ENCODE measurements at regions not wholly inside any gene's neighbourhood (a gene's known extent, or its start where the extent isn't known, plus 50 kb on each side); places are given as distances from the start of the nearest gene placed in this dataset.
"Not testable (repeated sequence)": the region's sequence is repeated elsewhere in the genome, so short reads cannot be mapped to it uniquely, and the experiment has no call there.

- H3K27me3 Mint-ChIP-seq: peaks cover 37 to 51% of the 10 kb centered on the region in 2 donors
- POLR2A ChIA-PET: no interaction called here
- no peak overlapping the region for H3K27ac ChIP-seq (ENCODE audit: low read length)
Observed at GRCh38 chr17:34750004-34750403, 170.6 kb downstream of the TMEM132E start.

GRCh38 chr17:34741967-34742366, 162.6 kb downstream of the TMEM132E start:
- WGBS (ENCODE audit: insufficient coverage): 53% methylated on average over 7 of the region's 8 CpGs
- Histone ChIP-seq H3K27ac (ENCODE audit: low read length) (no peak overlapping the region), H3K27me3 (replicated peaks in 1 of 2; ENCODE audit: control insufficient read depth in 2 of 2, extremely low read depth in 1 of 2, insufficient read depth in 2 of 2, low read length in 1 of 2) (peaks cover 0 to 17% of the 10 kb centered on the region in 2 experiments), H3K9me3 (no peaks in the 10 kb centered on the region), H3K36me3 (ENCODE audit: control insufficient read depth in 2 of 2, extremely low read depth in 1 of 2, insufficient read depth in 1 of 2, low read length in 1 of 2) (no peaks in the 10 kb centered on the region), H3K4me3 (ENCODE audit: control insufficient read depth in 1 of 2, extremely low read depth in 1 of 2, low read length in 1 of 2) (no peak overlapping the region), H3K4me1 (ENCODE audit: control insufficient read depth in 1 of 2, extremely low read depth in 1 of 2, insufficient read depth in 2 of 2, low read length in 2 of 2) (no peaks in the 10 kb centered on the region)
- Mint-ChIP-seq H3K36me3 (no peaks in the 10 kb centered on the region), H3K4me1 (no peaks in the 10 kb centered on the region), H3K27me3 (peaks cover 15 to 22% of the 10 kb centered on the region in 2 donors), H3K4me3 (no peak overlapping the region), H3K9me3 (no peaks in the 10 kb centered on the region), H3K27ac (no peak overlapping the region)
- DNase-seq: no peak
- no peak for ATAC-seq (replicated peaks in 1 of 4)
- CTCF ChIA-PET: no interaction called here
- POLR2A ChIA-PET: no interaction called here

More at GRCh38 chr17:34750004-34750403, 170.6 kb downstream of the TMEM132E start:
- Mint-ChIP-seq H3K4me3 (no peak overlapping the region), H3K4me1 (no peaks in the 10 kb centered on the region), H3K27ac (no peak overlapping the region), H3K36me3 (no peaks in the 10 kb centered on the region), H3K9me3 (peaks cover 3 to 7% (median 6%) of the 10 kb centered on the region in 3 donors)
- Histone ChIP-seq H3K4me3 (ENCODE audit: control insufficient read depth in 1 of 2, extremely low read depth in 1 of 2, low read length in 1 of 2) (no peak overlapping the region), H3K27me3 (replicated peaks in 1 of 2; ENCODE audit: control insufficient read depth in 2 of 2, extremely low read depth in 1 of 2, insufficient read depth in 2 of 2, low read length in 1 of 2) (peaks cover 0 to 15% of the 10 kb centered on the region in 2 experiments), H3K9me3 (no peaks in the 10 kb centered on the region), H3K36me3 (ENCODE audit: control insufficient read depth in 2 of 2, extremely low read depth in 1 of 2, insufficient read depth in 1 of 2, low read length in 1 of 2) (no peaks in the 10 kb centered on the region), H3K4me1 (ENCODE audit: control insufficient read depth in 1 of 2, extremely low read depth in 1 of 2, insufficient read depth in 2 of 2, low read length in 2 of 2) (no peaks in the 10 kb centered on the region)
- ATAC-seq (replicated peaks in 1 of 4): no peak
- CTCF ChIA-PET: no interaction called here
- WGBS (ENCODE audit: insufficient coverage): no CpG with 5 or more reads among the region's 1 CpG
- DNase-seq: no peak

GRCh38 chr17:34740565-34741520, 161.5 kb downstream of the TMEM132E start:
- ChIA-PET CTCF (no interaction called here), POLR2A (no interaction called here)
- Histone ChIP-seq H3K4me3 (ENCODE audit: control insufficient read depth in 1 of 2, extremely low read depth in 1 of 2, low read length in 1 of 2) (no peak overlapping the region), H3K27me3 (replicated peaks in 1 of 2; ENCODE audit: control insufficient read depth in 2 of 2, extremely low read depth in 1 of 2, insufficient read depth in 2 of 2, low read length in 1 of 2) (peaks cover 0 to 17% of the 10 kb centered on the region in 2 experiments), H3K9me3 (no peaks in the 10 kb centered on the region), H3K27ac (ENCODE audit: low read length) (no peak overlapping the region), H3K4me1 (ENCODE audit: control insufficient read depth in 1 of 2, extremely low read depth in 1 of 2, insufficient read depth in 2 of 2, low read length in 2 of 2) (no peaks in the 10 kb centered on the region), H3K36me3 (ENCODE audit: control insufficient read depth in 2 of 2, extremely low read depth in 1 of 2, insufficient read depth in 1 of 2, low read length in 1 of 2) (no peaks in the 10 kb centered on the region)
- peaks cover 12 to 18% of the 10 kb centered on the region in 2 donors for H3K27me3 Mint-ChIP-seq
- no peak overlapping the region for H3K4me3 Mint-ChIP-seq
- no peak overlapping the region for H3K27ac Mint-ChIP-seq
- H3K9me3 Mint-ChIP-seq: no peaks in the 10 kb centered on the region
- DNase-seq: peak in 1 of 35 experiments; percentile 11
- WGBS (ENCODE audit: insufficient coverage): no CpG with 5 or more reads among the region's 8 CpGs
- no peak for ATAC-seq (replicated peaks in 1 of 4)
- H3K4me1 Mint-ChIP-seq: no peaks in the 10 kb centered on the region
- H3K36me3 Mint-ChIP-seq: no peaks in the 10 kb centered on the region

- WGBS (ENCODE audit: insufficient coverage): 54% methylated on average over 4 of the region's 5 CpGs
- Mint-ChIP-seq H3K27ac (no peak overlapping the region), H3K9me3 (no peaks in the 10 kb centered on the region), H3K4me1 (no peaks in the 10 kb centered on the region), H3K4me3 (no peak overlapping the region), H3K27me3 (peaks cover 15 to 18% of the 10 kb centered on the region in 2 donors), H3K36me3 (no peaks in the 10 kb centered on the region)
- ChIA-PET POLR2A (no interaction called here), CTCF (interaction anchor here in 1 of 2 donors (0.6 kb wide), 1 partner anchor 69 kb away, joined by 6 read pairs; no protein-coding TSS in a partner anchor)
- H3K4me1 ChIP-seq (ENCODE audit: control insufficient read depth in 1 of 2, extremely low read depth in 1 of 2, insufficient read depth in 2 of 2, low read length in 2 of 2): no peaks in the 10 kb centered on the region
- peaks cover 0 to 22% of the 10 kb centered on the region in 2 experiments for H3K27me3 ChIP-seq (replicated peaks in 1 of 2; ENCODE audit: control insufficient read depth in 2 of 2, extremely low read depth in 1 of 2, insufficient read depth in 2 of 2, low read length in 1 of 2)
- ATAC-seq (replicated peaks in 1 of 4) (no peak), DNase-seq (no peak)
- no peak overlapping the region for H3K27ac ChIP-seq (ENCODE audit: low read length)
- no peaks in the 10 kb centered on the region for H3K36me3 ChIP-seq (ENCODE audit: control insufficient read depth in 2 of 2, extremely low read depth in 1 of 2, insufficient read depth in 1 of 2, low read length in 1 of 2)
- no peaks in the 10 kb centered on the region for H3K9me3 ChIP-seq
- H3K4me3 ChIP-seq (ENCODE audit: control insufficient read depth in 1 of 2, extremely low read depth in 1 of 2, low read length in 1 of 2): no peak overlapping the region
Observed at GRCh38 chr17:34739386-34739785, 160.0 kb downstream of the TMEM132E start.

- H3K4me1 Mint-ChIP-seq; H3K4me1 ChIP-seq (ENCODE audit: control insufficient read depth in 1 of 2, extremely low read depth in 1 of 2, insufficient read depth in 2 of 2, low read length in 2 of 2); H3K36me3 ChIP-seq (ENCODE audit: control insufficient read depth in 2 of 2, extremely low read depth in 1 of 2, insufficient read depth in 1 of 2, low read length in 1 of 2); H3K27ac ChIP-seq (ENCODE audit: low read length); ATAC-seq (replicated peaks in 1 of 4); H3K9me3 ChIP-seq; H3K4me3 ChIP-seq (ENCODE audit: control insufficient read depth in 1 of 2, extremely low read depth in 1 of 2, low read length in 1 of 2); H3K4me3 Mint-ChIP-seq; H3K27ac Mint-ChIP-seq; H3K36me3 Mint-ChIP-seq; POLR2A ChIA-PET; DNase-seq; H3K9me3 Mint-ChIP-seq; CTCF ChIA-PET: not testable (repeated sequence)
- H3K27me3 ChIP-seq (replicated peaks in 1 of 2; ENCODE audit: control insufficient read depth in 2 of 2, extremely low read depth in 1 of 2, insufficient read depth in 2 of 2, low read length in 1 of 2): peaks cover 0 to 29% of the 10 kb centered on the region in 2 experiments
- 83% methylated on average over 1 of the region's 4 CpGs for WGBS (ENCODE audit: insufficient coverage)
- H3K27me3 Mint-ChIP-seq: peaks cover 10 to 15% of the 10 kb centered on the region in 2 donors
Observed at GRCh38 chr17:34737673-34738072, 158.3 kb downstream of the TMEM132E start.

GRCh38 chr17:34736611-34737010, 157.2 kb downstream of the TMEM132E start:
- Histone ChIP-seq H3K27ac (ENCODE audit: low read length) (no peak overlapping the region), H3K9me3 (no peaks in the 10 kb centered on the region), H3K27me3 (replicated peaks in 1 of 2; ENCODE audit: control insufficient read depth in 2 of 2, extremely low read depth in 1 of 2, insufficient read depth in 2 of 2, low read length in 1 of 2) (peaks cover 0 to 24% of the 10 kb centered on the region in 2 experiments), H3K4me1 (ENCODE audit: control insufficient read depth in 1 of 2, extremely low read depth in 1 of 2, insufficient read depth in 2 of 2, low read length in 2 of 2) (no peaks in the 10 kb centered on the region), H3K36me3 (ENCODE audit: control insufficient read depth in 2 of 2, extremely low read depth in 1 of 2, insufficient read depth in 1 of 2, low read length in 1 of 2) (no peaks in the 10 kb centered on the region), H3K4me3 (ENCODE audit: control insufficient read depth in 1 of 2, extremely low read depth in 1 of 2, low read length in 1 of 2) (no peak overlapping the region)
- WGBS (ENCODE audit: insufficient coverage): 45% methylated on average over 5 of the region's 8 CpGs
- DNase-seq (no peak), ATAC-seq (replicated peaks in 1 of 4) (no peak)
- H3K4me3 Mint-ChIP-seq: no peak overlapping the region
- ChIA-PET POLR2A (no interaction called here), CTCF (no interaction called here)
- H3K36me3 Mint-ChIP-seq: no peaks in the 10 kb centered on the region
- peaks cover 0 to 4% (median 0%) of the 10 kb centered on the region in 3 donors for H3K9me3 Mint-ChIP-seq
- no peaks in the 10 kb centered on the region for H3K4me1 Mint-ChIP-seq
- peaks cover 5 to 14% of the 10 kb centered on the region in 2 donors for H3K27me3 Mint-ChIP-seq
- no peak overlapping the region for H3K27ac Mint-ChIP-seq
